ENCODE measurements at regions not wholly inside any gene's neighbourhood (a gene's known extent, or its start where the extent isn't known, plus 50 kb on each side); places are given as distances from the start of the nearest gene placed in this dataset.

DNA sequence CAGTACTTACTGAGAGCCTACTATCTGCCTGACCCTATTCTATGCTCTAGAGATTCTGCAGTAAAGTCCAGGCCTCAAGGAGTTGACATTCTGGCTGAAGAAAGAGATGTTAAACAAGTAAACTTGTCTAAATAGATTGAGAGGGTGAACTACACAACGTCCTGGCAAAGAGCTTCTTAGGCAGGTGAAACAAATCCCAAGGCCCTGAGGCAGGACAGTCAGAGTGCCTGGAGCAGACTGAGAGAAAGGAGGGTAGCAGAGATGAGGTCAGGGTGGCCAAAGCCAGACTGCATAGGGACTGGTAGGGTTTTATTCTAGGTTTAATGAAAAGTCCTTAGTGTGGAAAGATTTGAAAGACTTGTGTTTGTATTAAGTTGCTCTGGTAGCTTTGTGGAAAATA is 84.5 kb upstream of the ATP11B start:
- intact Hi-C loops (cut with micrococcal nuclease; ENCODE audit: unreplicated experiment) (no loop called here), in situ Hi-C loops (cut with HindIII; ENCODE audit: low pct_unique_long_range_greater_than_20kb, low sequenced_read_pairs) (no loop called here)
- H3K36me3 ChIP-seq (ENCODE audit: control insufficient read depth, insufficient read depth, low read length): no peaks in the 10 kb centered on the region
- ATAC-seq (no peak; the same call in 1 of the 2 replicates), DNase-seq (ENCODE audit: low read depth, low spot score) (no peak)
- ChIA-PET POLR2A (interaction anchor here (0.6 kb wide), 2 partner anchors 442 to 1494 kb away, joined by 3 to 12 read pairs; no protein-coding TSS in a partner anchor), CTCF (no interaction called here)
- H3K27me3 ChIP-seq (ENCODE audit: control insufficient read depth, insufficient read depth, low read length): 0 out of 2 replicates have a peak, but pooled peaks cover 2% of the 10 kb centered on the region
- no peak overlapping the region for H3K4me3 ChIP-seq (ENCODE audit: low read depth in 2 of 2, low read length in 2 of 2)
- no TSS peak for BruUV-seq (replicated peaks)
- no peak overlapping the region for H3K27ac ChIP-seq (ENCODE audit: low read length)
- TF ChIP-seq POLR2AphosphoS5 (IDR thresholded peaks at IDR 0.05; ENCODE audit: low read depth, low read length) (no peak), SIN3A (IDR thresholded peaks at IDR 0.05; ENCODE audit: borderline replicate concordance, insufficient read depth, low read depth, low read length) (no peak), TCF7L2 (IDR thresholded peaks at IDR 0.05; ENCODE audit: low read depth, low read length) (no peak)
- TF ChIP-seq, protein P1, sequence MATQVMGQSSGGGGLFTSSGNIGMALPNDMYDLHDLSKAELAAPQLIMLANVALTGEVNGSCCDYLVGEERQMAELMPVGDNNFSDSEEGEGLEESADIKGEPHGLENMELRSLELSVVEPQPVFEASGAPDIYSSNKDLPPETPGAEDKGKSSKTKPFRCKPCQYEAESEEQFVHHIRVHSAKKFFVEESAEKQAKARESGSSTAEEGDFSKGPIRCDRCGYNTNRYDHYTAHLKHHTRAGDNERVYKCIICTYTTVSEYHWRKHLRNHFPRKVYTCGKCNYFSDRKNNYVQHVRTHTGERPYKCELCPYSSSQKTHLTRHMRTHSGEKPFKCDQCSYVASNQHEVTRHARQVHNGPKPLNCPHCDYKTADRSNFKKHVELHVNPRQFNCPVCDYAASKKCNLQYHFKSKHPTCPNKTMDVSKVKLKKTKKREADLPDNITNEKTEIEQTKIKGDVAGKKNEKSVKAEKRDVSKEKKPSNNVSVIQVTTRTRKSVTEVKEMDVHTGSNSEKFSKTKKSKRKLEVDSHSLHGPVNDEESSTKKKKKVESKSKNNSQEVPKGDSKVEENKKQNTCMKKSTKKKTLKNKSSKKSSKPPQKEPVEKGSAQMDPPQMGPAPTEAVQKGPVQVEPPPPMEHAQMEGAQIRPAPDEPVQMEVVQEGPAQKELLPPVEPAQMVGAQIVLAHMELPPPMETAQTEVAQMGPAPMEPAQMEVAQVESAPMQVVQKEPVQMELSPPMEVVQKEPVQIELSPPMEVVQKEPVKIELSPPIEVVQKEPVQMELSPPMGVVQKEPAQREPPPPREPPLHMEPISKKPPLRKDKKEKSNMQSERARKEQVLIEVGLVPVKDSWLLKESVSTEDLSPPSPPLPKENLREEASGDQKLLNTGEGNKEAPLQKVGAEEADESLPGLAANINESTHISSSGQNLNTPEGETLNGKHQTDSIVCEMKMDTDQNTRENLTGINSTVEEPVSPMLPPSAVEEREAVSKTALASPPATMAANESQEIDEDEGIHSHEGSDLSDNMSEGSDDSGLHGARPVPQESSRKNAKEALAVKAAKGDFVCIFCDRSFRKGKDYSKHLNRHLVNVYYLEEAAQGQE (IDR thresholded peaks at IDR 0.05; ENCODE audit: insufficient read depth in 1 of 2, low read depth in 2 of 2, low read length in 1 of 2): no peak
- TF ChIP-seq, protein P2, sequence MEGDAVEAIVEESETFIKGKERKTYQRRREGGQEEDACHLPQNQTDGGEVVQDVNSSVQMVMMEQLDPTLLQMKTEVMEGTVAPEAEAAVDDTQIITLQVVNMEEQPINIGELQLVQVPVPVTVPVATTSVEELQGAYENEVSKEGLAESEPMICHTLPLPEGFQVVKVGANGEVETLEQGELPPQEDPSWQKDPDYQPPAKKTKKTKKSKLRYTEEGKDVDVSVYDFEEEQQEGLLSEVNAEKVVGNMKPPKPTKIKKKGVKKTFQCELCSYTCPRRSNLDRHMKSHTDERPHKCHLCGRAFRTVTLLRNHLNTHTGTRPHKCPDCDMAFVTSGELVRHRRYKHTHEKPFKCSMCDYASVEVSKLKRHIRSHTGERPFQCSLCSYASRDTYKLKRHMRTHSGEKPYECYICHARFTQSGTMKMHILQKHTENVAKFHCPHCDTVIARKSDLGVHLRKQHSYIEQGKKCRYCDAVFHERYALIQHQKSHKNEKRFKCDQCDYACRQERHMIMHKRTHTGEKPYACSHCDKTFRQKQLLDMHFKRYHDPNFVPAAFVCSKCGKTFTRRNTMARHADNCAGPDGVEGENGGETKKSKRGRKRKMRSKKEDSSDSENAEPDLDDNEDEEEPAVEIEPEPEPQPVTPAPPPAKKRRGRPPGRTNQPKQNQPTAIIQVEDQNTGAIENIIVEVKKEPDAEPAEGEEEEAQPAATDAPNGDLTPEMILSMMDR (IDR thresholded peaks at IDR 0.05): no peak
- no peaks in the 10 kb centered on the region for H3K9me3 ChIP-seq (ENCODE audit: control insufficient read depth, insufficient read depth, low read depth, low read length)
- no peaks in the 10 kb centered on the region for H3K4me1 ChIP-seq (ENCODE audit: control insufficient read depth, insufficient read depth, low read length)

DNA sequence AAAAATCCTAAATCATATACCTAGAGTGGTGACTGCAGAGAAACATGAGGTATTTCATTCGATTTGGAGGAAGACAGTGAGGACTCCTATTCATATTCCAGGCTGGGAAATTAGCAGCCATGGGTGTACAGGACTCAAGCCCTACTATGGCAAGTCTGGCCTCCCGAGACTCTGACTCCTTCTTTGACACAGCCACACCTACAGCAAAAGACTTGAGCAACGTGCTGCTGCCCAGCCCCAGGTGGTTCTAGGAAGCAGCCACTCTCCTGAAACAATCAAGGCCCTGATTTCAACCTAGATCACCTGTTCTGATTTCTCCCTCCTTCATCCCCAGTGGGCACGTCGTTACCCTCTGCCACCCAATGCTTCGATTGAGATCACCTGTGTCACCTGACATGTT is 84.0 kb upstream of the ATP11B start:
- no peak for ATAC-seq
- TF ChIP-seq, protein P2 (IDR thresholded peaks at IDR 0.05): no peak
- H3K27me3 ChIP-seq (ENCODE audit: control insufficient read depth, insufficient read depth, low read length): 0 out of 2 replicates have a peak, but pooled peaks cover 2% of the 10 kb centered on the region
- no peaks in the 10 kb centered on the region for H3K9me3 ChIP-seq (ENCODE audit: control insufficient read depth, insufficient read depth, low read depth, low read length)
- no peak overlapping the region for H3K4me3 ChIP-seq (ENCODE audit: low read depth in 2 of 2, low read length in 2 of 2)
- ChIA-PET POLR2A (interaction anchor here (0.6 kb wide), 1 partner anchor 1494 kb away, joined by 3 read pairs; no protein-coding TSS in a partner anchor), CTCF (no interaction called here)
- BruUV-seq (replicated peaks): no TSS peak
- no peaks in the 10 kb centered on the region for H3K36me3 ChIP-seq (ENCODE audit: control insufficient read depth, insufficient read depth, low read length)
- in situ Hi-C loops (cut with HindIII; ENCODE audit: low pct_unique_long_range_greater_than_20kb, low sequenced_read_pairs): no loop called here
- intact Hi-C loops (cut with micrococcal nuclease; ENCODE audit: unreplicated experiment): no loop called here
- DNase-seq (ENCODE audit: low read depth, low spot score): no peak
- no peaks in the 10 kb centered on the region for H3K4me1 ChIP-seq (ENCODE audit: control insufficient read depth, insufficient read depth, low read length)
- no peak overlapping the region for H3K27ac ChIP-seq (ENCODE audit: low read length)

All from Panc1 (cell line).